GM10266 (cell line): ENCODE measurements at regions not wholly inside any gene's neighbourhood (a gene's known extent, or its start where the extent isn't known, plus 50 kb on each side); places are given as distances from the start of the nearest gene placed in this dataset.
"Not testable (repeated sequence)": the region's sequence is repeated elsewhere in the genome, so short reads cannot be mapped to it uniquely, and the experiment has no call there.

ENCODE experiments used
- DNase-seq: peaks from one replicate; pipeline ENCODE4 v3.0.0; 2012; ENCODE audit errors: extremely low spot score
- TF ChIP-seq, protein P1 (sequence below): IDR thresholded peaks from 2 replicates; pipeline ENCODE4 v1.5.1; 2012; ENCODE audit warnings: mild to moderate bottlenecking, low read depth; ENCODE audit not compliant: control insufficient read depth, insufficient read depth; ENCODE audit errors: missing control alignments

DNA sequence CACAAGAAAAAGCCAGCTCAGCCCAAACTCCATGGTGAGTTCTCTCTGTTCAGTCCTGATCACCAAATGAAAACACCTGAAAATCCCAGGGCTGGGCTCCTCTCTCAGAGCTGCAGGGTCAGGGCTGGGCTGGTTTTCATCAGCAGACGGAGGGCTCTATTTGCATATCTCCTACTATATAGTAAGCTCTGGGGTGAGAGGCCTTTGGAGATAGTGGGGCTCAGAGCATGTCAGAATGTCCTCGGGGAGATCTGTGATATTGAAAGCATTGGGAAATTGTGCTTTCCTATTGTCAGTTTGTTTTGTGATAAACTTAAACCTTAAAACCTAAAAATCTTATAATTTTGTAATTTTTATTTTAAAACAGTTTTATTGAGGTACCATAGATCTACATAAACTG lies 742.6 kb downstream of the TMEM121 start:
- peak; percentile 47 for DNase-seq
- TF ChIP-seq, protein P1, sequence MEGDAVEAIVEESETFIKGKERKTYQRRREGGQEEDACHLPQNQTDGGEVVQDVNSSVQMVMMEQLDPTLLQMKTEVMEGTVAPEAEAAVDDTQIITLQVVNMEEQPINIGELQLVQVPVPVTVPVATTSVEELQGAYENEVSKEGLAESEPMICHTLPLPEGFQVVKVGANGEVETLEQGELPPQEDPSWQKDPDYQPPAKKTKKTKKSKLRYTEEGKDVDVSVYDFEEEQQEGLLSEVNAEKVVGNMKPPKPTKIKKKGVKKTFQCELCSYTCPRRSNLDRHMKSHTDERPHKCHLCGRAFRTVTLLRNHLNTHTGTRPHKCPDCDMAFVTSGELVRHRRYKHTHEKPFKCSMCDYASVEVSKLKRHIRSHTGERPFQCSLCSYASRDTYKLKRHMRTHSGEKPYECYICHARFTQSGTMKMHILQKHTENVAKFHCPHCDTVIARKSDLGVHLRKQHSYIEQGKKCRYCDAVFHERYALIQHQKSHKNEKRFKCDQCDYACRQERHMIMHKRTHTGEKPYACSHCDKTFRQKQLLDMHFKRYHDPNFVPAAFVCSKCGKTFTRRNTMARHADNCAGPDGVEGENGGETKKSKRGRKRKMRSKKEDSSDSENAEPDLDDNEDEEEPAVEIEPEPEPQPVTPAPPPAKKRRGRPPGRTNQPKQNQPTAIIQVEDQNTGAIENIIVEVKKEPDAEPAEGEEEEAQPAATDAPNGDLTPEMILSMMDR, result no peak

DNA sequence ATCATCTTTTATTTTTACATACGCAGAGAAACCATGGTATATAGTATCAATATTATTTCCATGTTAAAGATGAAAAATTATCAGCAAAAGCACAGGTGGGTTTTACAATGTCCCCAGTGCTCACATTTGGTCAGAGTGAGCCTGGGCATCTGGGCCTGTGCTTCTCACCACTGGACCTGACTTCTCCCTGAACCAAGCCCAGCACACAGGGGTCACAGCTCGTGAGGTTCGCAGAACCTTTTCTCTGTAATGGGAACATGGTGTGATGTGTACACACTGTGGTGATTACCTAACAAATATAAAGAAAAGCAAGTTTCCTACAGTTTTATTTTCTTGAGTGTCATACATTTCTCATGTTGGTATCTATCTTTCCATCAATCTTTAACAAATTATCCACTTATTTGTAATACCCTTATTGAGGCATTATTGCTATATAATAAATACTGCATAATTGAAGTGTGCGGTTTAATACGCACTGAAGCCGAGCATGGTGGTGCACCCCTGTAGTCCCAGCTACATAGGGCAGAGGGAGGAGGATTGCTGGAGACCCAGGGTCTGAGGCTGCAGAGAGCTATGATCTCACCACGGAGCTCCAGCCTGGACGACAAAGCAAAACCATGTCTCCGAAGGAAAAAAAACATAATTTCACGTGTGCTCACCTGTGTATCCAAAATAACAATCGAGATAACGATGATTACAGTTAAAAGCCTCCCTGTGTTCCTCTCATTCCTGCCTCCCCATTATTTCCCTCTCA lies 743.2 kb downstream of the TMEM121 start:
- TF ChIP-seq, protein P1, result no peak
- DNase-seq, result no peak

DNA sequence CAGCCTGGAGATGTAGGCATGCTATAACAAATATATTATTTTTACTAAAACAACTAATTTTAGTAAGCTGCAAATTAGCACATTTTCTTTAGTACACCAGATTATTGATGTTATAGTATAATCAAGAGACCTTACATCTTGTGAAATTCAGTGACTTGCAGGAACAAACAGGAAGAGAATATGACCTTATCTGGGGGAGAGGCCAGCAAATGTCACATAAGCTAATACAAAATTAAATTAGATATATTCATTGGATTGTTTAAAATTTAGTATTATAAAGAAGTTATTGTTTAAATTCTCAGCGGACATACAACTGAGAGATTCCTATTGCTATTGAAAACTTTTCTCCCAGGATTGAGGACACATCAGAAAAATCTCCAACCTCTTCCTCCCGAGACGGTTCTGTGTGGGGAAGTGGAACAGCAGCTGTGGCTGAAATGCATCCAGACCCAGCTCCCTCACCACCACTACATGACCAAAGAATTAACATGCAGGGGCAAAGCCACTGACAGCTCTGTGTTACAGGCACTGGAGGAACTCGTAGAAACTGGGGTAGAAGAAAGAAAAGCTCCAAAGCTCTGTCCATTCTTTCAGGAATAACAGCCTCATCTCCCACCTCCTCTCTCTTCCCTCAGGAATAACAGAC lies 744.2 kb downstream of the TMEM121 start:
- DNase-seq, result not testable (repeated sequence)

DNA sequence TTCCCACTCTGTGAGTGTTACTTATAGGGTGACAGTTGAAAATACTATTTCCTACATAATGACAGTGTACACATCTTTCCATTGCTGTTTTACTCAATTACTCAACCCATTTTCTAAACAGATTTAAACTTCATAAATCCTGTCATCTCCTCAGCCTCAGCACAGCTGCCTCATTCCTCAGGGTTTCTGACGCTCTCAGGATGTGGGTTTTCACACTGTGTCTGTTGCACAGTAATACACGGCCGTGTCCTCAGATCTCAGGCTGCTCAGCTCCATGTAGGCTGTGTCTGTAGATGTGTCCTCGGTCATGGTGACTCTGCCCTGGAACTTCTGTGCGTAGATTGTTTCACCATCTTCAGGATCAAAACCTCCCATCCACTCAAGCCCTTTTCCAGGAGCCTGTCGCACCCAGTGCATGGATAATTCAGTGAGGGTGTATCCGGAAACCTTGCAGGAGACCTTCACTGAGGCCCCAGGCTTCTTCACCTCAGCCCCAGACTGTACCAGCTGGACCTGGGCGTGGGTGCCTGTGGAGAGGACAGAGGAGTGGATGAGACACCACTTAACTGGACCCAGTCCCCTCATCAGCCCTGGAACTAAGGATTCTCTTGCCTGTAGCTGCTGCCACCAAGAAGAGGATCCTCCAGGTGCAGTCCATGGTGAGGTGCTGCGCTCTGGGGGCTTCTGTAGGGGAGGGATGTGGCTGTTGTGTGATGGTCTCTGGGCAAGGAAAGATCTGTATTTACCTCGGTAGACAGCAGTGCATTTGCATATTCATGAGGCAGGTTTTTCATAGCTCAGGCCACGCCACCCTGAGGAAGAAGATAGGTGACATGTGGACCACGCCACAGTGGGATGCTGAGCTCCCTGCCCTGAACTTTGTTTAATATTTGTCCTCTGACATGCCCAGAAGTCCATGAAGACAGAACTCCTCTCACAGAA lies 750.2 kb downstream of the TMEM121 start:
- TF ChIP-seq, protein P1, result no peak
- DNase-seq, result no peak

DNA sequence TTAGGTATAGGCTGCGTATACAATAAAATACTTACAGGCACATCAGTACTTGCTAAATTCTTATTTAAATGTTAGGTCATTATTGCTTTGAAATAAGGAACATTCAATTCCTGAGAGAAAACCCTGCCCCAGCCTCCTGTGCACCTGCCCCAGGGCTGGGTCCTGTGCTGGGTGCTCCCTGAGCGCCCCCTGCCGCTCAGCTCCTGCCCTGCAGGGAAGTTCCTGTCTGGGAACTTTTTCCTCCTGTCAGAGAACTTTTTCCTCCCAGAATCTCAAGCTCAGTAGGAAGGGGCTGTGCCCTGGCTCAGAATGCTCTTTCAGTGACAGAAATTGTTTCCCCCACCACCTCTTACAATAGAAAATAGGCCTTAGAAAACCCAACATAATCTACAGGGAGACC lies 751.1 kb downstream of the TMEM121 start:
- TF ChIP-seq, protein P1, result peak; percentile 86

DNA sequence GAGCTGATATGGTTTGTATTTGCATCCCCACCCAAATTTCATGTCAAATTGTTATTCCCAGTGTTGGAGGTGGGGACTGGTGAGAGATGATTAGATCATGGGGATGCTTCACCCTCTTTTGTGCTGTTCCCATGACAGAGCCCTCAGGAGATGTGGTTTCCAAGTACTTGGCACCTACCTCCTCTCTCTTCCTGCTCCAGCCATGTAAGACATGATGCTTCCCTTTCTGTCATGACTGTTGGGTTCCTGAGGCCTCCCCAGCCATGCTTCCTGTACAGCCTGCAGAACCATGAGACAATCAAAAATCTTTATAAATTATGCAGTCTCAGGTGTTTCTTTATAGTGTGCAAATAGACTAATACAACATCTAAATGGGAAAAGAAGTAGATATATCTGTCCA lies 754.5 kb downstream of the TMEM121 start:
- TF ChIP-seq, protein P1, result no peak
- DNase-seq, result no peak

More for the DNA sequence above, 751.1 kb downstream of the TMEM121 start:
- DNase-seq, result peak; percentile 49

DNA sequence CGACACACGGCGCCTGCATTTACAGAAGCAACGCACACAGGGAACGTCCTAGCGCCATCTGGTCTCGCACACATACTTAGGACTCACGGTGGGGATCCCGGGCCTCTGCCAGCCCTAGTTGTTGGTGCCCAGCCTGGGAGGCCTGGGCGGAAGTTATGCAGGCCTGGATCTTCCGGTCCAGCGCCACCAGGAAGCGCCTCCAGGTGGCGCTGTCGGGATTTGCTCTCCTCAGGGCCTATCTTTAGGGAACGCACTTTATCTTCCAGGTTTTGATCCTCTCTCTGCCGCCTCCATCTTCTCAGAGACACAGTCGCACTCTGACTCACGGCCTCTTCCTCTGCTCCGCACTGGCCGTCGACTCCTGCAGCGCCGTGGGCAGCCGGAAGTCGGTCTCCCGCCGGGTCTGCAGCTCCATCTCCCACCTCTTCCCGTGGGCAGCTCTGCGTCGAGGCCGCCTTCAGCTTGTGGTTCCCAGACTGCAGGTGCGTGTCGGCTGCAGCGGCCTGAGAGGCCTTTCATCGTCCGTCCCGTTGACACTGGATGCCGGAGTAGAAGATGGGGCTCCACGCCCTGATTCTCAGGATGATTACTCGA lies 760.4 kb downstream of the TMEM121 start:
- TF ChIP-seq, protein P1, result peak; percentile 54
- DNase-seq, result peak; percentile 62
